Limb (tissue), 2 donors: ENCODE measurements at regions not wholly inside any gene's neighbourhood (a gene's known extent, or its start where the extent isn't known, plus 50 kb on each side); places are given as distances from the start of the nearest gene placed in this dataset.

Experiments used
- DNase-seq, 2 donors: peaks; one replicate each; pipeline ENCODE4 v3.0.0-alpha.2; 2016; ENCODE audit errors: extremely low spot score in 2 of 2

- DNase-seq: no peak
These were observed 105.1 kb downstream of the TRAPPC11 start for GRCh38 chr4:183763990-183764754.

GRCh38 chr4:183765251-183765911 is 106.3 kb downstream of the TRAPPC11 start:
- peak; percentile 64 to 73 for DNase-seq

GRCh38 chr4:183766140-183766539 is 107.0 kb downstream of the TRAPPC11 start:
- DNase-seq: no peak

- no peak for DNase-seq
These were observed 111.8 kb downstream of the TRAPPC11 start for GRCh38 chr4:183770906-183771305.

- DNase-seq: no peak
These were observed 113.3 kb downstream of the TRAPPC11 start for GRCh38 chr4:183772361-183772760.

GRCh38 chr4:183773790-183774189 is 114.7 kb downstream of the TRAPPC11 start:
- no peak for DNase-seq

- DNase-seq: peak in 1 of 2 donors; percentile 30
These were observed 121.8 kb upstream of the STOX2 start for GRCh38 chr4:183783306-183783705.

- peak in 1 of 2 donors; percentile 85 for DNase-seq
These were observed 121.0 kb upstream of the STOX2 start for GRCh38 chr4:183783991-183784553.

GRCh38 chr4:183788308-183788905 is 116.7 kb upstream of the STOX2 start:
- DNase-seq: no peak

GRCh38 chr4:183789657-183790056 is 115.5 kb upstream of the STOX2 start:
- no peak for DNase-seq

GRCh38 chr4:183790661-183791060 is 114.4 kb upstream of the STOX2 start:
- DNase-seq: no peak

- DNase-seq: peak in 1 of 2 donors; percentile 48
These were observed 108.1 kb upstream of the STOX2 start for GRCh38 chr4:183797011-183797444.

- peak in 1 of 2 donors; percentile 61 for DNase-seq
These were observed 107.4 kb upstream of the STOX2 start for GRCh38 chr4:183797445-183798300.

GRCh38 chr4:183798301-183799253 is 106.5 kb upstream of the STOX2 start:
- peak in 1 of 2 donors; percentile 49 for DNase-seq

GRCh38 chr4:183801457-183802165 is 103.5 kb upstream of the STOX2 start:
- no peak for DNase-seq

GRCh38 chr4:183806341-183806740 is 98.8 kb upstream of the STOX2 start:
- DNase-seq: no peak

GRCh38 chr4:183807420-183808096 is 97.5 kb upstream of the STOX2 start:
- DNase-seq: no peak

- no peak for DNase-seq
These were observed 97.0 kb upstream of the STOX2 start for GRCh38 chr4:183808097-183808456.

GRCh38 chr4:183812567-183812966 is 92.5 kb upstream of the STOX2 start:
- no peak for DNase-seq
